Cardiac fibroblast (primary cell): ENCODE measurements at regions not wholly inside any gene's neighbourhood (a gene's known extent, or its start where the extent isn't known, plus 50 kb on each side); places are given as distances from the start of the nearest gene placed in this dataset.

ENCODE experiments used
- DNase-seq, 2 donors: peaks; one replicate each; pipeline versions ENCODE4 v3.0.0 to v3.0.0-alpha.2; 2010; ENCODE audit warnings: low read depth in 2 of 2
- H3K4me3 ChIP-seq, 2 donors: replicated peaks in 1 of 2; 1 replicate in 1 of 2; 2 replicates in 1 of 2; pipeline ENCODE4 v1.5.1; 2011; ENCODE audit warnings: low read depth in 2 of 2, low read length in 2 of 2, mild to moderate bottlenecking in 2 of 2, moderate library complexity in 1 of 2
- CTCF ChIP-seq: IDR thresholded peaks from one replicate; pipeline ENCODE4 v1.5.1; 2011; ENCODE audit warnings: low read depth, mild to moderate bottlenecking, low read length, inconsistent platforms

DNA sequence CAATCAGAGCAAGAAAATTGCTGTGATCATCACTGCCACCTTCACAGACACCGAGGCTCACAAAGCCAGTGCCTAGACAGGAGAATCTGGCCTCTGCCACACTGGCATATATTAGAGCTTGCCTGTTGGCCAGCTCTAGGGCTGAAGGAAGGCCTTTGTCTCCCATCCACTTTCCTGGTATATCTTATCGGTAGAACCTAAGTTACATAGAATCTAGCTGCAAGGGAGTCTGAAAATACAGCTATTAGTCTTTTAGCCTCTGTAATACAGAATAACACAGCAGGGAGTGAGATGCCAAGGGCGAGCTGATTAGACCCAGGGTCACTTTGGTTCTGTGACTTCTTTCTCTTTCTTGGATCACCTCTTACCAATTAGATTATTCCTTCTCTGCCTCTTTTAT lies 154.9 kb upstream of the KL start:
- no peak for TF ChIP-seq CTCF
- no peak overlapping the region for H3K4me3 ChIP-seq
- no peak for DNase-seq

DNA sequence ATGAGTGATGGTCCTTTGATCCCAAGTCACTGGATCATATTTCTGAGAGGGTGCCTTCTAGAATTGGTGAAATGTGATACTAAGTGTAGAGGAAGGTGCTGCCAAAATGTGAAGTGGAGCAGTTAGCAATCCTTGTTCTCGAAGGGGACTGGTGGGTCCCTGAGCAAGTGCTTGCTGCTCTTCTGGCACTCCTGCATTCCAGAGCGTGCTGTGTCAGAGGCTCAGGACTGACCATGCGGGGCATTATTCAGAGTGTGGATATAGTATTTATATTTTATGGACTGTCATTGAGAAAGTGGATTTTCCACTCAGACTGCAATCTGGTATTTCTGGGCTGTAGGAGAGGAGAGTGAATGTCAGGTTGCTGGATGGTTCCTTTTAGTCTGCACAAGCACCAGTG lies 152.6 kb upstream of the KL start:
- H3K4me3 ChIP-seq = no peak overlapping the region
- DNase-seq = no peak
- TF ChIP-seq CTCF = no peak

DNA sequence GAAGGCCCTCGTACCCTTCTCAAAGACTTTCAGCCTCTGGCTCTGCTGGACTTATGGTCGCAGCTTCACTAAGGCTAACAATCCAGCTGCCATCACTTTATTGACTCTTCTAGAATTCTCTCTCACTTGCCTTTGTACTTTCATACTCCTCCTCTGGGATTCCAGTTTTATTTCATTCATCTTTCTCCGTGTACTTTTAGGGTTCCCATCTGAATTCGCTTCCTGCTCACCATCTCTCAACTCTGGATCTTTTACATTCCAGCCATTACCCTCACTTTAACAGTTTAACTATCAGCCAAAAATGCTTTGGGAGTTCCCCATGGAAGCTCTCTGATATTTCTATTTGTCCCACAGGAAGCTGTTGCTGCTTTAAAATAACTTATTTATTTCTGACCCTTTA lies 149.3 kb upstream of the KL start:
- H3K4me3 ChIP-seq = no peak overlapping the region
- DNase-seq = no peak
- no peak for TF ChIP-seq CTCF

DNA sequence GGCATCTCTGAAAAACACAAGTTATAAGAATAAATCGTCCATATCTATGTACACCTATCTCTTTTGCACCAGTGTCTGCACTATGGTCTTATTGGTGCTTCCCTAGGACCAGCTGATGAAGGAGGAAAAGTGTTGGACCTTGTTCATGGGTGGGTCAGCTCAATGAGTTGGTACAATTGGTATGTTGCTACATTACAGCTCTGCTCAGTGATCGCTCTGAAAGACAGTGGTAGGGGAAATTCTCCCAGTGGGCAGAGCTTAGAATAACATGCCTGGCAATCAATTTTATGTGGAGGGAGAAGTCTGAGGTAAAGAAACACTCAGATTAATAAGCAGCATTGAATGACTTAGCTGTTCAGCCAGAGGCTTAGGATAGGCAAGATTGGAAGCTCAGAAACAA lies 138.7 kb upstream of the KL start:
- TF ChIP-seq CTCF = no peak
- DNase-seq = no peak
- no peak overlapping the region for H3K4me3 ChIP-seq

DNA sequence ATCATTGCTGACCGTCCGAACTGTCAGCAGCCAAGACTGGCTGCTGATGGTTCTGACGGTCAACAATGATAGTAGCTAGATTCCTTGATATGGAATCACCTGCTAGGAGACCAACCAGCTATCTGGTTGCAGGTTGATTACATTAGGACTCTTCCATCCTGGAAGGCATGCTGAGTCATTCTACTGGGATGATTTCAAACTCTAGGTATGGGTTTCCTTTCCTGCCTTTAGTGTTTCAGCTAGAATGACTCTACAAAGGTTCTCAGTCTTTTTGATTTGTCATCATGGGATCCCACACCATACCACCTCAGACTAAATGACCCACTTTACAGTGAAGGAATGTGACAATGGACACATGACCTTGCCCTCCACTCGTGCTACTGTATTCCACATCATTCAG lies 138.1 kb upstream of the KL start:
- no peak overlapping the region for H3K4me3 ChIP-seq
- peak in 1 of 2 donors; percentile 41 for DNase-seq
- no peak for TF ChIP-seq CTCF

GRCh38 chr13:32880636-32881035 lies 135.6 kb upstream of the KL start:
- no peak for TF ChIP-seq CTCF
- H3K4me3 ChIP-seq = no peak overlapping the region
- DNase-seq = no peak

DNA sequence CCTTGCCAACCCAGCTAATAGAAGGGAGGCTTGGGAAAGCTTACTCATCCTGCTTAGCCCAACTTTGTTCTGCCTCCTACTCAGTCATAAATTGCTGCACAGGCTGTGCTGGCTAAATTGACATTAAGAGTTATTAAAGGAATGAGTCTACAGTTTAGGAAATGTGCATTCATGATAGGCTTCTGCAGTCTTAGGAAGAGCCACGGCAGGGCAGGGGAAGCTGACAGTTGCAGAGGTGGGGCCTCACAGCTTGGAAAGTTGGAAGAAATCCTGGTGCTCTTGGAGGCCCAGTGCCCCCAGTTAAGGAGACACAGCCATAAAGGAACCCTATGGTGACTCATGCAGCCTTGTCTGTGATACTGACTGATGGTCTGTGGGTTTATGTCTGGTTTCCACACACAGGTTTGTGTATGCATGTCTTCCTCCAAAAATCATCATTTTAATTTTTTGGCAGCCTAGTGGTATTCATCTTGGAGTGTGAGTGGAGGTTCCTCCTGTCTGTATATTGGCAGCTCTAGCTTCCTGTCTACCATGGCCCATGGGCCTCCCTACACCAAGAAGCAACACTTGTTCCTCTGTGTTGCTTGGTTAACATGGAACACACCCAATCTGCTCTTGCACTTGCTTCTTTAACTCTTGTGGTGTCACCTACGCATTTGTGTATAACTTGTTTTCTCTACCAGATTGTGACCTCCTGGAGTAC lies 135.0 kb upstream of the KL start:
- peak; percentile 52 to 72 for DNase-seq
- TF ChIP-seq CTCF = no peak
- H3K4me3 ChIP-seq = no peak overlapping the region
